Glomerular visceral epithelial cell (primary cell): ENCODE measurements at regions not wholly inside any gene's neighbourhood (a gene's known extent, or its start where the extent isn't known, plus 50 kb on each side); places are given as distances from the start of the nearest gene placed in this dataset.
"Not testable (repeated sequence)": the region's sequence is repeated elsewhere in the genome, so short reads cannot be mapped to it uniquely, and the experiment has no call there.

Experiments
- DNase-seq: peaks from one replicate; pipeline ENCODE4 v3.0.0-alpha.2; 2016; ENCODE audit errors: extremely low spot score

- DNase-seq, result no peak
Observed at GRCh38 chr20:4469910-4470309, 216.3 kb upstream of the PRNP start.

DNA sequence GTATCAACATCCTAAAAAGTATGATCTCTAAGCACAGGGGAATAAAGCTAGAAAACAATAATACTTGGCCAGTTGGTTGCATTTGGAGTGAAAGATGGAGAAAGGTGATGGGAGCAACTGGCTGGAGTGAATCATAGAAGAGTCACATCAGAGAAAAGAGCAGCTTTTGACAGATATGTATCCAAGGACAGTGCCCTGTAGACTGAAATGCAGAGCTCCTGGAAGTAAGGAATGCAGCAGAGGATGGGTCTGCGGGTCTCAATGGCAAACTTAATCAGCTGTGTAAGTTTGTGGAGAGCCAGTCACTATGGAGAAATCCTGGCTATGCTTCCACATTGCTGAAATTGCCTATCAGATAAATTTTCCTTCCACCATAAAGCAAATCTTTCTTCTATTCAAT is 218.1 kb upstream of the PRNP start:
- no peak for DNase-seq

DNA sequence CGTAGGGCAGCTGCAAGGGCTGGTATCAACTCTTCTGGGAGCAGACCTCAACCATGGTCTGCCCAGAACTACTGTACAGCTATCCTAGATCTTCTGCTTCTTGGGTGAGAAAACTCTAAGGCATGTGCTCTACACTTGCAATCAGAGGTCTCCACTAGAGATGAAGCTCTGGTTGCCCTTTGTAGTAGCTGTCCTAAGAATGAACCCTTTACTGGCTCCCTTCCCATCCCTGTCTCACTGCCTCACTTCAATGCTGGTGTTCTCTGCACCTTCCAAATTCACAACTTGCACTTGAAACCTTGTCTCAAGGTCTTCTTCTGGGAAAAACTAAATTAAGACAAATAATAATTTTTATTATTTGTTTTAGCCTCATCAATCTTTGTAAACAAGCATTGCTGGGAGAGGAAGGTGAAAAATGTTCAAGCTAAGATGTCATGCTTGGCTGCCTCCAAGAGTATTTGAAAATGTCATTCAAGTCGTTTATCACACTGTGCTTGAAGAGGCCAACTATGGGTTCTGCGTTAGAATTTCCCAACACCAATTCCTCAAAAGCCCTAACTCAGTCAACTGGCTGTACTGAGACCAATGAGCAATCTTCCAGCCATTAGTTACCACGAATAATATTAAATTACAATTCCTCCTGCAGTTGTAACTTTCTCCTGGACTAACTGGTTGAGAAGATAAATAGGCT is 216.9 kb upstream of the ADRA1D start:
- DNase-seq, result no peak

- DNase-seq, result no peak
Observed at GRCh38 chr20:4465212-4465611, 216.1 kb upstream of the ADRA1D start.

DNA sequence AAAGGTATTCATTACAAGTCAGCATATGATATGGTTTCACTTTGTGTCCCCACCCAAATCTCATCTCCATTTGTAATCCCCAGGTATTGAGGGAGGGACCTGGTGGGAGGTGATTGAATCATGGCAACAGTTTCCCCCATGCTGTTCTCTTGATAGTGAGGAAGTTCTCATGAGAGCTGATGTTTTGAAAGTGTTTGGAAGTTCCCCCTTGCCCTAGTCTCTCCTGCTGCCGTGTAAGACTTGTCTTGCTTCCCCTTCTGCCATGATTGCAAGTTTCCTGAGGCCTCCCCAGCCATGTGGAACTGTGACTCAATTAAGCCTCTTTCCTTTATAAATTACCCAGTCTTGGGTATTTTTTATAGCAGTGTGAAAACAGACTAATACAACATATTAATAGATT is 213.7 kb upstream of the ADRA1D start:
- not testable (repeated sequence) for DNase-seq

DNA sequence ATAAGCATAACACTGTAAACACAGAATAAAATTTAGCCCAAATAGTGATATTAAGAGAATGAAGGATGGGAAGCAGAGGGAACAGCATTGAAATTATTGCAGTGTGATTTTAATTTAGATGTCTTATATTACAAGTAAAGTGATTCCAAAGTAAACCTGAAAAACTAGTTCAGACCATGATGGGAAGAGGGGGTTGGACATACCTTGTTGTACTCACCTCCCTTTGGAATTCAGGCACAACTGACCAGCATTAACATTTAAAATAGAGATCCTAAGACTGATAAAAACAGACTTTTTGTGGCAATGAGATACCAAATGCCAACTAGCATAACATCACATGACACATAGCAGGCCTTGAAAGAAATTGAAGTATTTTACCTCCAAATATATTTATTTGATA is 210.0 kb upstream of the ADRA1D start:
- DNase-seq, result no peak

- no peak for DNase-seq
Observed at GRCh38 chr20:4457566-4458543, 208.8 kb upstream of the ADRA1D start.

DNA sequence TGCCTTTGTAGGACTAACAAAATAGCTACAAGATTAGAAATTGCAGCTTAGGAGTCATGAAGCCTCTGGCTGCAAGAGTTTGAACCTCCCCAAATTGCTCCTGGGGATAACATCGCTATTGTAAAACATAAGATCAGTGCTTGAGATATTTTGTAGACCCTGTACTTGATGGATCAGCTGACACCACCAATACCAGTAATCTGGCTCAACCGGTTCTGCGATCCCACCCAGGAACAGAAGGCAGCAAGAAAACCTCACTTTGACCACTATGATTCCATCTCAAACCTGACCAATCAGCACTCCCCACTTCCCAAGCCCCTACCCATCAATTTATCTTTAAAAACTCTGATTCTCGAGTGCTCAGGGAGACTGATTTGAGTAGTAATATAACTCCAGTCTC is 206.9 kb upstream of the ADRA1D start:
- no peak for DNase-seq

DNA sequence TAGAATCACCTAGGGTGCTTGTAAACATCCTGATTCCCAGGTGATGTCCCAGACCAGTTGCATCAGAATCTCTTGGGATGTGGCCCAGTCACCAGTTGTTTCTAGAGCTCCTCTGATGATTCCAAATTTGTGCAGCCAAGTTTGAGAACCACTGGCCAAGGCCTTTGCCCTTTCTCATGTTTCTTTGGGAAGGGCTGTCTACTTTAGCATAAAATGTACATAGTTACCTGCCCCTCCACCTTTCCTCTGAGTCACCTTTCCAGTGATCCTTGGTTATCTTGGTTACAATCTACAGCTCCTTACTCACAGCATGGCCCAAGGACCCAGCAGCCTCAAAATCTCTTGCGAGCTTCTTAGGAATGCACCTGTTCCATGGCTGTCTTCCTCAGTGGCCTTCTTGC is 206.2 kb upstream of the ADRA1D start:
- no peak for DNase-seq

GRCh38 chr20:4454111-4454510 is 205.0 kb upstream of the ADRA1D start:
- no peak for DNase-seq

- no peak for DNase-seq
Observed at GRCh38 chr20:4453359-4453758, 204.3 kb upstream of the ADRA1D start.

GRCh38 chr20:4451487-4452081 is 202.5 kb upstream of the ADRA1D start:
- DNase-seq, result no peak

DNA sequence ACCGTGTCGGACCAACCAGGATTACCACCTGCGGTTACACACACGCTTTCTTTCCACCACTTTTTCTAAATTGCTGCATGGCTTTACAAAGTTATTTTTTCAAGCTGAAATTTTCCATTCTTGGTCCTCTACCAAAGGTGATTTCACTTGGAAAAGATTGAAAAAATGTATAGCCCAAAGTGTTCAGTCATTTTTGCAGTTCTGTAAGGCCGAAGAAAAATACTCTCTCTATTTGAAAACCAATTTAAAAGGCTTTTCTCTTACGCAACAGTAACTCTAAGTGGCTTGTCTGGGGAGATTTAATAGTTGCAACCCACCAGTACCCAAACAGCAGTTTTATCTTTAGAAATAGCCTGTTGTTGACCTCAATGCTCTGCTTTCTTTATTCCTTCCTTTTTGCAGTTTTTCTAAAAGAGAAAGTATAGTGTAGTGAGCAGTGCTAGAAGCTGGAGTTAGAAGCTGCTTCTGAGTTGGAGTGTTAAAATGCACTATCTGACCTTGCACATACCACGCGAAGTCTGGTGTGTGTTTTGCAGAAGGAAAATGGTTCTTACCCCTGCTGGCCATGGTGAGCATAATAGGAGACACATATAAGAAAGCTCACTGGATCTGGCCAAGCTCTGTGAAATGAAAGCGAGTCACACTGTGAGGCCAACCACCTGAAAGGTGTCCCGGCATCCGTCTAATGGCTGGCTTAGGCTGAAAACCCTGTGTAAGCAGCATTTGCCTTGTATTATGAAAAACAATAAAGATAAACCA is 201.0 kb upstream of the ADRA1D start:
- no peak for DNase-seq

GRCh38 chr20:4445784-4446183 is 196.7 kb upstream of the ADRA1D start:
- DNase-seq, result no peak

GRCh38 chr20:4445331-4445730 is 196.2 kb upstream of the ADRA1D start:
- no peak for DNase-seq

- DNase-seq, result peak; percentile 35
Observed at GRCh38 chr20:4444404-4444803, 195.3 kb upstream of the ADRA1D start.

- no peak for DNase-seq
Observed at GRCh38 chr20:4443016-4443415, 193.9 kb upstream of the ADRA1D start.

DNA sequence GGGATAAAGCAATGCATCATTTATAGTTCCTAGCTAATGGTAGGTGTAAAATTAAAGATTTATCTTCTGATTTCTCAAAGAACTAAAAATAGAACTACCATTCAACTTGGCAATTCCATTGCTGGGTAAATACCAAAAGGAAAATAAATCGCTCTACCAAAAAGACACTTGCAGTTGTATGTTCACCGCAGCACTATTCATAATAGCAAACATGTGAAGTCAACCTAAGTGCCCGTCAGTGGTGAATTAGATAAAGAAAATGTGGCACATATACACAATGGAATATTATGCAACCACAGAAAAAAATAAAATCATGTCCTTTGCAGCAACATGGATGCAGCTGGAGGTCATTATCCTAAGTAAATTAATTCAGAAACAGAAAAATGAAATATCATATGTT is 192.8 kb upstream of the ADRA1D start:
- no peak for DNase-seq

GRCh38 chr20:4441191-4441590 is 192.1 kb upstream of the ADRA1D start:
- DNase-seq, result no peak

GRCh38 chr20:4439461-4439860 is 190.4 kb upstream of the ADRA1D start:
- DNase-seq, result no peak

DNA sequence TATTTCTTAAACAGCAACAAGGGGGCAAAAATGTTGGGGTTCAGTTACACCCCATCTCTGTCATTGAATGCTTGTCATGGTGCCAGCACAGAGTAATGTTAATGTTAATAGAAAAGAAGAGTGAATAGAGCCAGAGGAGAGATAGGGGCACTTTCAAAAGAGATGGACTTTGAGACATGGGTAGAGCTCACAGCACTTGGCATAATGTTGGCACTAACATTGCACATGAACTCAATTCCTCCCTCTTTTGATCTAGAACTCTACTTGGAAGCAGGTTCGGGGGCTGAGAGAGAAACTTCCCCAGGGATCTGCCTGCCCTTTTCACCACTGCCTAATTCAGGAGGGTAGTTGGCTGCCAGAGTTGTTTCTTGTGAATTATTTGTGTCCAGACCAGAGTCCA is 188.0 kb upstream of the ADRA1D start:
- DNase-seq, result no peak
